Liver (tissue), 8 donors: ENCODE measurements at regions not wholly inside any gene's neighbourhood (a gene's known extent, or its start where the extent isn't known, plus 50 kb on each side); places are given as distances from the start of the nearest gene placed in this dataset.

ENCODE experiments used
- DNase-seq: peaks from one replicate; pipeline ENCODE4 v3.0.0-alpha.2; 2017; ENCODE audit warnings: low spot score
- H3K27ac ChIP-seq, 2 donors: one replicate each; pipeline ENCODE4 v1.7.0; 2013; ENCODE audit warnings: inconsistent platforms in 2 of 2, low read length in 2 of 2, control low read depth in 1 of 2, low read depth in 1 of 2, mild to moderate bottlenecking in 1 of 2
- H3K27me3 ChIP-seq, 4 donors: one replicate each; pipeline versions ENCODE4 v1.6.1 to v1.7.0; 2013; ENCODE audit warnings: low read length in 3 of 4, inconsistent platforms in 1 of 4, mild to moderate bottlenecking in 1 of 4, moderate library complexity in 1 of 4; ENCODE audit not compliant: control insufficient read depth in 4 of 4, insufficient read depth in 4 of 4
- H3K36me3 ChIP-seq, 4 donors: one replicate each; pipeline versions ENCODE4 v1.6.1 to v1.7.0; 2013; ENCODE audit warnings: low read length in 3 of 4, mild to moderate bottlenecking in 3 of 4, low read depth in 1 of 4, moderate library complexity in 1 of 4; ENCODE audit not compliant: control insufficient read depth in 4 of 4, insufficient read depth in 3 of 4
- H3K4me1 ChIP-seq, 4 donors: one replicate each; pipeline versions ENCODE4 v1.6.1 to v1.7.0; 2013; ENCODE audit warnings: low read length in 3 of 4, mild to moderate bottlenecking in 3 of 4, moderate library complexity in 1 of 4; ENCODE audit not compliant: control insufficient read depth in 4 of 4, insufficient read depth in 4 of 4
- H3K4me3 ChIP-seq, 3 donors: one replicate each; pipeline versions ENCODE4 v1.6.1 to v1.7.0; 2013; ENCODE audit warnings: low read length in 3 of 3, control low read depth in 1 of 3, low read depth in 1 of 3, mild to moderate bottlenecking in 1 of 3
- H3K9ac ChIP-seq, 2 donors: one replicate each; pipeline ENCODE4 v1.7.0; 2013; ENCODE audit warnings: low read length in 2 of 2, mild to moderate bottlenecking in 2 of 2, moderate library complexity in 2 of 2, control low read depth in 1 of 2, low read depth in 1 of 2
- H3K9me3 ChIP-seq, 4 donors: one replicate each; pipeline versions ENCODE4 v1.6.1 to v1.7.0; 2013; ENCODE audit warnings: low read length in 3 of 4; ENCODE audit not compliant: control insufficient read depth in 4 of 4
- ATF3 ChIP-seq: IDR thresholded peaks from 2 replicates; pipeline ENCODE4 v1.6.1; 2016; ENCODE audit warnings: antibody characterized with exemption
- CTCF ChIP-seq: fragments of 150-350 bp; IDR thresholded peaks from 2 replicates; pipeline ENCODE4 v1.5.1; 2017; ENCODE audit warnings: improper control_type of control experiment, low read depth, low read length; ENCODE audit not compliant: missing input control
- EGR1 ChIP-seq, 2 donors: IDR thresholded peaks; 2 replicates each; pipeline ENCODE4 v1.6.1; 2016 to 2018; ENCODE audit warnings: antibody characterized with exemption in 2 of 2, low read depth in 2 of 2
- FOXA2 ChIP-seq: IDR thresholded peaks from 2 replicates; pipeline ENCODE4 v1.6.1; 2016; ENCODE audit warnings: antibody characterized with exemption
- HNF4A ChIP-seq, 2 donors: conservative IDR thresholded peaks; 2 replicates each; pipeline ENCODE4 v1.6.1; 2016; ENCODE audit warnings: antibody characterized with exemption in 2 of 2, mild to moderate bottlenecking in 2 of 2
- HNF4G ChIP-seq: IDR thresholded peaks from 2 replicates; pipeline ENCODE4 v1.6.1; 2016; ENCODE audit warnings: antibody characterized with exemption
- JUND ChIP-seq, 2 donors: IDR thresholded peaks; 2 replicates each; pipeline ENCODE4 v1.6.1; 2016; ENCODE audit warnings: antibody characterized with exemption in 2 of 2
- MAX ChIP-seq: IDR thresholded peaks from 2 replicates; pipeline ENCODE4 v1.6.1; 2016; ENCODE audit warnings: antibody characterized with exemption
- NR2F2 ChIP-seq: IDR thresholded peaks from 2 replicates; pipeline ENCODE4 v1.6.1; 2016; ENCODE audit warnings: antibody characterized with exemption
- RAD21 ChIP-seq, 2 donors: IDR thresholded peaks; 2 replicates each; pipeline ENCODE4 v1.6.1; 2016; ENCODE audit warnings: antibody characterized with exemption in 2 of 2, mild to moderate bottlenecking in 2 of 2
- REST ChIP-seq: IDR thresholded peaks from 2 replicates; pipeline ENCODE4 v1.6.1; 2016; ENCODE audit warnings: antibody characterized with exemption, mild to moderate bottlenecking
- RXRA ChIP-seq, 2 donors: IDR thresholded peaks; 2 replicates each; pipeline ENCODE4 v1.6.1; 2017 to 2018; ENCODE audit warnings: antibody characterized with exemption in 2 of 2, mild to moderate bottlenecking in 1 of 2
- SP1 ChIP-seq: IDR thresholded peaks from 2 replicates; pipeline ENCODE4 v1.6.1; 2018; ENCODE audit warnings: antibody characterized with exemption, mild to moderate bottlenecking
- YY1 ChIP-seq: IDR thresholded peaks from 2 replicates; pipeline ENCODE4 v1.6.1; 2016; ENCODE audit warnings: antibody characterized with exemption, mild to moderate bottlenecking
- ZBTB33 ChIP-seq: IDR thresholded peaks from 2 replicates; pipeline ENCODE4 v1.6.1; 2016; ENCODE audit warnings: antibody characterized with exemption
- WGBS: extraction: QIAGEN DNeasy Blood & Tissue Kit; methylation state at CpG from one replicate; pipeline ENCODE4 v1.1.7; 2013; 5-methylcytosine and 5-hydroxymethylcytosine counted together
- donor health status: healthy.
- donor health status: healthy.
- donor health status: healthy.
- donor health status: healthy.
- donor health status: healthy.

- WGBS, result 78% methylated on average over 3 of the region's 3 CpGs
- Histone ChIP-seq H3K27me3 (no peaks in the 10 kb centered on the region), H3K36me3 (no peaks in the 10 kb centered on the region), H3K9me3 (no peaks in the 10 kb centered on the region), H3K4me1 (no peaks in the 10 kb centered on the region), H3K4me3 (no peak overlapping the region), H3K27ac (no peak overlapping the region), H3K9ac (no peak overlapping the region)
- DNase-seq, result no peak
- TF ChIP-seq NR2F2 (no peak), RAD21 (IDR thresholded peaks at IDR 0.05) (no peak), HNF4G (no peak), EGR1 (IDR thresholded peaks at IDR 0.05; ENCODE audit: low read depth in 2 of 2) (no peak), ZBTB33 (no peak), REST (no peak), ATF3 (no peak), JUND (IDR thresholded peaks at IDR 0.05) (no peak), RXRA (IDR thresholded peaks at IDR 0.05) (no peak), FOXA2 (no peak), CTCF (no peak), MAX (no peak), YY1 (no peak), SP1 (no peak)
These were observed 577.5 kb downstream of the IQCM start for GRCh38 chr4:149238097-149238496.

- no peak overlapping the region for H3K27ac ChIP-seq
- no peak for DNase-seq
- TF ChIP-seq FOXA2 (no peak), SP1 (no peak), MAX (no peak), JUND (IDR thresholded peaks at IDR 0.05) (no peak), HNF4A (conservative IDR thresholded peaks at IDR 0.05) (no peak), CTCF (no peak), RXRA (IDR thresholded peaks at IDR 0.05) (no peak), ZBTB33 (no peak), REST (no peak)
- H3K27me3 ChIP-seq, result no peaks in the 10 kb centered on the region
- WGBS, result 91% methylated on average over 1 of the region's 1 CpG
- no peak overlapping the region for H3K4me3 ChIP-seq
- H3K9ac ChIP-seq, result no peak overlapping the region
- no peaks in the 10 kb centered on the region for H3K9me3 ChIP-seq
- no peaks in the 10 kb centered on the region for H3K4me1 ChIP-seq
- no peaks in the 10 kb centered on the region for H3K36me3 ChIP-seq
These were observed 580.8 kb downstream of the IQCM start for GRCh38 chr4:149234798-149235197.
